NT2/D1 (cell line): ENCODE measurements at regions not wholly inside any gene's neighbourhood (a gene's known extent, or its start where the extent isn't known, plus 50 kb on each side); places are given as distances from the start of the nearest gene placed in this dataset.

Experiments used
- SUZ12 ChIP-seq: IDR thresholded peaks from 2 replicates; pipeline ENCODE4 v1.6.1; 2011; ENCODE audit not compliant: insufficient read length, insufficient read depth; ENCODE audit errors: extremely low read depth
- YY1 ChIP-seq: IDR thresholded peaks from 2 replicates; pipeline ENCODE4 v1.6.1; 2011; ENCODE audit not compliant: insufficient read length, insufficient read depth
- ZNF274 ChIP-seq: IDR thresholded peaks from 2 replicates; pipeline ENCODE4 v1.6.1; 2011; ENCODE audit warnings: mild to moderate bottlenecking, low read depth, low read length

DNA sequence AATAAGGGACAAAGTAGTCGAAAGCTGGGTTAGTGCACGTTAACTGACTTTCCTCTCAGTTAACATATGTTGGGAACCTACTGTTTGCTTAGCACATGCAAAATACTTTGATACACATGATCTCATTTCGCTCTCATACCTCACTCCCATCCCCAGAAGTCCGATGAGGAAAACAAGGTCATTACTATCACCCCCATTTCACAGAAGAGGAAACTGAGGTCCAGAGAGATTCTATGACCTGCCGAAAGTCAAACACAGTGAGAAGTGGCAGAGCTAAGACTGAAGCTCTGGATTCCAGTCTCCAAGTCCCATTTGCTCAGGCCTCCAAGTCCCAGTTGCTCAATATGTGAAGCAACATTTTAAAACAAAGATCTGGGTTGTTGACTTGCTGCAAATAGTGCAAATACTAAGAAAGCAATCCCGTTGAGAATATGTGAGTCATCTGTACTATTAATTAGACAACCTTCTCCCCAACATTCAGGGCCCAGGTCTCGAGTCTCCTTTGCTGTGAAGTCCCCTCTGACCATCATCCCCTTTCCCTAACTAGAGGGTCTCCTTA lies 170.6 kb upstream of the PWP1 start:
- no peak for TF ChIP-seq YY1
- no peak for TF ChIP-seq SUZ12
- TF ChIP-seq ZNF274: no peak
